ENCODE measurements at regions not wholly inside any gene's neighbourhood (a gene's known extent, or its start where the extent isn't known, plus 50 kb on each side); places are given as distances from the start of the nearest gene placed in this dataset.
A peak's percentile ranks its signal among the peaks of the same experiment; 100 is the strongest.
"Not testable (repeated sequence)": the region's sequence is repeated elsewhere in the genome, so short reads cannot be mapped to it uniquely, and the experiment has no call there.

DNA sequence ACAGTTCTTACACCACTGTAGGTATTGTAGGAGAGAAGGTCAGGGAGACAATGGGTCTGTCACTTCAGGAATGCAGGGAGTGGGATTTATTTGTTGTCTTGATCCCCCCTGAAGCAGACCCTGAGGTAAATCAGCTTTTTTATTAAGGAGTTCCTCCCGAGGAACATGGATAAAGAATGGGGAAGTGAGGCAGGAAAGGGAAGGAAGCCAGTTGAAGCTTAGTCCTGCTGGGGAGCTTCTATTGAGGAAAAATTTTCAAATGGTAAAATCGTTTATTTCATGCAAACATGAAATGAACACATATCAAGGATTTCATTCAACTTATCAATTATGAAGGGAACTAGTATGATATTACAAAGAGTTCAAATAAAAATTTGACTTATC is 318.6 kb upstream of the PIK3R1 start:
- CTCF ChIA-PET: no interaction called here

DNA sequence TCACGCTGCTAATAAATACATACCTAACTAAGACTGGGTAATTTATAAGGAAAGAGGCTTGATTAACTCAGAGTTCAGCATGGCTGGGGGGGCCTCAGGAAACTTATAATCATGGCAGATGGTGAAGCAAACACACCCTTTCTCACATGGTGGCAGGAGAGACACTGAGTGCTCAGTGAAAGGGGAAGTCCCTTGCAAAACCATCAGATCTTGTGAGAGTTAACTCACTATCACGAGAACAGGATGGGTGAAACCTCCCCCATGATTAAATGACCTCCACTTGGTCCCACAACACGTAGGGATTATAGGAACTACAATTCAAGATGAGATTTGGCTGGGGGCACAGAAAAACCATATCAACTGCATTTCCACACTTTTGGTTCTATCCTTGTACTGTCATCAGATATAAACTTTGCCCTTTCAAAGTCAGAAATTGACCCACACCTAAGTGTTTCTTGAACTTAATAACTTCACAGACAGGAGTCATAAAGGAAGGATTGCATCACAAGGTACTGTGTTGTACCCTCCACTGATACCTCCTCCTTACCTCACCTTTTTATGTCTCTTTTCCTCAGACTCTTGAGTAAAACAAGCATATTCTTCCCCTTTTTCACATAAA is 319.1 kb upstream of the PIK3R1 start:
- Mint-ChIP-seq H3K4me3 (no peak overlapping the region), H3K27ac (no peak overlapping the region), H3K36me3 (ENCODE audit: low read depth) (no peaks in the 10 kb centered on the region), H3K9me3 (peaks cover 4% of the 10 kb centered on the region), H3K27me3 (no peaks in the 10 kb centered on the region), H3K4me1 (peaks cover 4% of the 10 kb centered on the region)
- CTCF ChIA-PET: no interaction called here
- DNase-seq: no peak
- POLR2A ChIA-PET: no interaction called here
- ATAC-seq (ENCODE audit: low read depth): peak; percentile 37
- intact Hi-C loops (cut with micrococcal nuclease): no loop called here
- TF ChIP-seq, protein P1, sequence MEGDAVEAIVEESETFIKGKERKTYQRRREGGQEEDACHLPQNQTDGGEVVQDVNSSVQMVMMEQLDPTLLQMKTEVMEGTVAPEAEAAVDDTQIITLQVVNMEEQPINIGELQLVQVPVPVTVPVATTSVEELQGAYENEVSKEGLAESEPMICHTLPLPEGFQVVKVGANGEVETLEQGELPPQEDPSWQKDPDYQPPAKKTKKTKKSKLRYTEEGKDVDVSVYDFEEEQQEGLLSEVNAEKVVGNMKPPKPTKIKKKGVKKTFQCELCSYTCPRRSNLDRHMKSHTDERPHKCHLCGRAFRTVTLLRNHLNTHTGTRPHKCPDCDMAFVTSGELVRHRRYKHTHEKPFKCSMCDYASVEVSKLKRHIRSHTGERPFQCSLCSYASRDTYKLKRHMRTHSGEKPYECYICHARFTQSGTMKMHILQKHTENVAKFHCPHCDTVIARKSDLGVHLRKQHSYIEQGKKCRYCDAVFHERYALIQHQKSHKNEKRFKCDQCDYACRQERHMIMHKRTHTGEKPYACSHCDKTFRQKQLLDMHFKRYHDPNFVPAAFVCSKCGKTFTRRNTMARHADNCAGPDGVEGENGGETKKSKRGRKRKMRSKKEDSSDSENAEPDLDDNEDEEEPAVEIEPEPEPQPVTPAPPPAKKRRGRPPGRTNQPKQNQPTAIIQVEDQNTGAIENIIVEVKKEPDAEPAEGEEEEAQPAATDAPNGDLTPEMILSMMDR (IDR thresholded peaks at IDR 0.05): no peak

More for the DNA sequence above, 318.6 kb upstream of the PIK3R1 start:
- Mint-ChIP-seq H3K27ac (no peak overlapping the region), H3K4me1 (peaks cover 4% of the 10 kb centered on the region), H3K9me3 (peaks cover 4% of the 10 kb centered on the region), H3K36me3 (ENCODE audit: low read depth) (no peaks in the 10 kb centered on the region), H3K27me3 (no peaks in the 10 kb centered on the region), H3K4me3 (no peak overlapping the region)
- POLR2A ChIA-PET: no interaction called here
- ATAC-seq (ENCODE audit: low read depth) (no peak), DNase-seq (no peak)
- intact Hi-C loops (cut with micrococcal nuclease): no loop called here
- TF ChIP-seq, protein P1 (IDR thresholded peaks at IDR 0.05): no peak

DNA sequence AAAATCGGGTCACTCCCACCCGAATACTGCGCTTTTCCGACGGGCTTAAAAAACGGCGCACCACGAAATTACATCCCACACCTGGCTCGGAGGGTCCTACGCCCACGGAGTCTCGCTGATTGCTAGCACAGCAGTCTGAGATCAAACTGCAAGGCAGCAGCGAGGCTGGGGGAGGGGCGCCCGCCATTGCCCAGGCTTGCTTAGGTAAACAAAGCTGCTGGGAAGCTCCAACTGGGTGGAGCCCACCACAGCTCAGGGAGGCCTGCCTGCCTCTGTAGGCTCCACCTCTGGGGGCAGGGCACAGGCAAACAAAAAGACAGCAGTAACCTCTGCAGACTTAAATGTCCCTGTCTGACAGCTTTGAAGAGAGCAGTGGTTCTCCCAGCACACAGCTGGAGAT is 325.7 kb upstream of the PIK3R1 start:
- H3K27ac Mint-ChIP-seq; DNase-seq; ATAC-seq (ENCODE audit: low read depth); H3K4me1 Mint-ChIP-seq; intact Hi-C loops (cut with micrococcal nuclease); H3K9me3 Mint-ChIP-seq; H3K36me3 Mint-ChIP-seq (ENCODE audit: low read depth); H3K27me3 Mint-ChIP-seq; CTCF ChIA-PET; H3K4me3 Mint-ChIP-seq; POLR2A ChIA-PET: not testable (repeated sequence)

DNA sequence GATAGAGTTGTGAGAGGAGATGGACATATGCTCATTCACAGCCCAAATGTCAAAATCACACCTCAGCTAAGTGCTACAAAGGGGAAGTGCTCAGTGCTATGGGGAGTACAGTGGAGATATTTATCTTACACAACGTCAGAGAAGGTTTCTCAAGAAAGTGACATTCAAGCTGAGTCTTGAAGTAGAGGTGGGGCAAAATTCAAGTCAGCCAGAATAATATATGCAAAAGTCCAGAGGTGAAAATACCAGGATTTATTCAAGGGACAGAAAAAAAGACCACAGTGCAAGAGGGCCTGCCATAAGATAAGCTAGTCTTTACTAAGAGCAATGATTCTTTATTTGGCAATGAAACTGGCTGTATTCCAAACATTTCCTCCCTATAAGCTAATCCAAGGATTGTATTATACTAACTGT is 327.8 kb upstream of the PIK3R1 start:
- ATAC-seq (ENCODE audit: low read depth) (no peak), DNase-seq (no peak)
- CTCF ChIA-PET: no interaction called here
- Mint-ChIP-seq H3K4me3 (no peak overlapping the region), H3K9me3 (no peaks in the 10 kb centered on the region), H3K36me3 (ENCODE audit: low read depth) (no peaks in the 10 kb centered on the region), H3K4me1 (no peaks in the 10 kb centered on the region), H3K27me3 (no peaks in the 10 kb centered on the region), H3K27ac (no peak overlapping the region)
- intact Hi-C loops (cut with micrococcal nuclease): no loop called here
- POLR2A ChIA-PET: no interaction called here
- TF ChIP-seq, protein P1 (IDR thresholded peaks at IDR 0.05): no peak

DNA sequence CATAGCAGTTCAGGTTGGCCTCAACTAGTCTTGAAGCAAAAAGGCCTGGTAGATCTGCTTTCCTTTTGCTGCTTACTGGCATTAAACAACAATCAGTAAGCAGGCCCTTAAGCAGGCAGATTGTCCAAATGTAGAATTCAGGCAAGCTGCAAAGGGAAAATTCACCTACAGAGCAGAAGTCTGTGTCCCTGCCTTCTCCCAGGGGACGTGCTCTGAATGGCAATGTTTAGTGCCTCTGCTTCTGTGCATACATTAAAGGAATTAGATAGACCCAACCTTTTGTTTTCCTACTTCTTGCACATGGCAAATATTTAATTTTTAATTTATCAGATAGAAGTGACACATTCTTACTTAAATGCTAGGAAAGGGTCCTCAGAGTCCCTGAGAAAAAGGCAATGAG is 328.8 kb upstream of the PIK3R1 start:
- Mint-ChIP-seq H3K4me3 (no peak overlapping the region), H3K9me3 (no peaks in the 10 kb centered on the region), H3K4me1 (no peaks in the 10 kb centered on the region), H3K27me3 (no peaks in the 10 kb centered on the region), H3K27ac (no peak overlapping the region), H3K36me3 (ENCODE audit: low read depth) (no peaks in the 10 kb centered on the region)
- DNase-seq (no peak), ATAC-seq (ENCODE audit: low read depth) (no peak)
- intact Hi-C loops (cut with micrococcal nuclease): no loop called here
- CTCF ChIA-PET: no interaction called here
- POLR2A ChIA-PET: no interaction called here
- TF ChIP-seq, protein P1 (IDR thresholded peaks at IDR 0.05): no peak

DNA sequence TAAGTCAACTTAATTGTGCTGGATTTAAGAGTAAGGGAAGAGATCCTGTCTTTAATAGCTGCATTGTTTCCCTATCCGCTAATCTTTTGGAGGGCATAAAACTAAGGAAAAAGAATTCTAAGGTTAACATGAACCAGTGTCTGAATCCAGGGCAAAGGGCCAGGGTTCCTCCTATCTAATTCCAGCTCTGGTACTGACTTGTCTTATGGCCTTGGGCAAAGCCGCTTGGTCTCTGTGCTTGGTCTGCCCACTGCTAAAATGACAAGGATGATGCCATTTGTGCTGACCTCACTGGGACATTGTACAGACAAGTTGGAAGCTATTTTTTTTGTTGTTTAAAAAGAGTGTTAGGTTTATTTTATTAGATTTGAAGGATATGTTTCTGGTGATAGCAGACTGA is 334.7 kb upstream of the PIK3R1 start:
- H3K27ac Mint-ChIP-seq: no peak overlapping the region
- no peaks in the 10 kb centered on the region for H3K4me1 Mint-ChIP-seq
- ATAC-seq (ENCODE audit: low read depth): no peak
- CTCF ChIA-PET: no interaction called here
- H3K9me3 Mint-ChIP-seq: no peaks in the 10 kb centered on the region
- H3K36me3 Mint-ChIP-seq (ENCODE audit: low read depth): no peaks in the 10 kb centered on the region
- peaks cover 8% of the 10 kb centered on the region for H3K27me3 Mint-ChIP-seq
- DNase-seq: no peak
- POLR2A ChIA-PET: no interaction called here
- TF ChIP-seq, protein P1 (IDR thresholded peaks at IDR 0.05): no peak
- no peak overlapping the region for H3K4me3 Mint-ChIP-seq
- intact Hi-C loops (cut with micrococcal nuclease): no loop called here

Measured in activated B cell treated with CpG ODN at 0.5 μM for 24 hours (primary cell).